Ascending aorta (tissue), 2 donors: ENCODE measurements at regions not wholly inside any gene's neighbourhood (a gene's known extent, or its start where the extent isn't known, plus 50 kb on each side); places are given as distances from the start of the nearest gene placed in this dataset.

Experiments used
- DNase-seq, 2 donors: peaks; one replicate each; pipeline ENCODE4 v3.0.0-alpha.2; 2019; ENCODE audit warnings: low spot score in 2 of 2
- H3K27ac ChIP-seq, 2 donors: fragments of 200-600 bp; sonication (generic); one replicate each; pipeline ENCODE4 v1.5.1; 2016 to 2017; ENCODE audit warnings: mild to moderate bottlenecking in 1 of 2
- H3K27me3 ChIP-seq: fragments of 200-600 bp; sonication (generic); one replicate; pipeline ENCODE4 v1.5.1; 2017
- H3K36me3 ChIP-seq, 2 donors: fragments of 200-600 bp; sonication (generic); one replicate each; pipeline ENCODE4 v1.5.1; 2016
- H3K4me1 ChIP-seq, 2 donors: fragments of 200-600 bp; sonication (generic); one replicate each; pipeline ENCODE4 v1.5.1; 2016 to 2017; ENCODE audit warnings: mild to moderate bottlenecking in 1 of 2
- H3K4me3 ChIP-seq, 2 donors: fragments of 200-600 bp; sonication (generic); one replicate each; pipeline ENCODE4 v1.5.1; 2016 to 2017; ENCODE audit warnings: mild to moderate bottlenecking in 1 of 2
- H3K9me3 ChIP-seq, 2 donors: fragments of 200-600 bp; sonication (generic); one replicate each; pipeline ENCODE4 v1.5.1; 2016
- CTCF ChIP-seq, 3 experiments: fragments of 200-600 bp in 2 of 3; fragments of 450-650 bp in 1 of 3; sonication (generic) in 2 of 3; IDR thresholded peaks; one replicate each; pipeline ENCODE4 v1.5.1; 2016 to 2019; ENCODE audit warnings: antibody characterized with exemption in 3 of 3, mild to moderate bottlenecking in 1 of 3, moderate library complexity in 1 of 3
- intact Hi-C: fragments of 100-400 bp; cut with DNase I; formaldehyde crosslinking; loops from one replicate; pipeline ENCODE4 v1.15.1; 2023

GRCh38 chr6:164427728-164428402 lies 881.5 kb downstream of the C6orf118 start:
- Histone ChIP-seq H3K9me3 (no peaks in the 10 kb centered on the region), H3K4me1 (no peaks in the 10 kb centered on the region), H3K4me3 (no peak overlapping the region), H3K27me3 (no peaks in the 10 kb centered on the region), H3K27ac (no peak overlapping the region), H3K36me3 (no peaks in the 10 kb centered on the region)
- intact Hi-C loops = no loop called here
- no peak for TF ChIP-seq CTCF (IDR thresholded peaks at IDR 0.05)
- DNase-seq = no peak

DNA sequence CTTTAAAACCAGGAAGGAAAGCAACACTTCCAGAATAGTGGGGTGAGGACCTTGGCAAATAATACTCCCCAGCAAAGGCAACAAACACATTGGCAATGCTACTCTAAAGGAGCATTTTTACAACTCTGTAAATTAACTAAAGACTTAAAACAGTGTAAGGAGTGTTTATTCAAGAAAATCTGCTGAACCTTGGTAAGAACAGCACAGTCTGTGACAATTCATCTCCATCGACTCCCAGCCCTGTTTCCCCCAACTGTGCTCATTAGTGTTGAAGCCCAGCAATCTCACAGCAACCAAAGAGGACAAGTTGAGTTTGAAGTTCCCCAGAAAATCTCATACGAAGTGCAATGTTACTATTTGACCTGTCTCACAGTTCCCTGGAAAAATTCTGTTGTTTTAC lies 884.9 kb downstream of the C6orf118 start:
- Histone ChIP-seq H3K9me3 (no peaks in the 10 kb centered on the region), H3K27me3 (no peaks in the 10 kb centered on the region), H3K27ac (no peak overlapping the region), H3K4me1 (no peaks in the 10 kb centered on the region), H3K36me3 (no peaks in the 10 kb centered on the region), H3K4me3 (no peak overlapping the region)
- intact Hi-C loops = no loop called here
- DNase-seq = no peak
- no peak for TF ChIP-seq CTCF (IDR thresholded peaks at IDR 0.05)

GRCh38 chr6:164419099-164419498 lies 890.3 kb downstream of the C6orf118 start:
- Histone ChIP-seq H3K27ac (no peak overlapping the region), H3K4me1 (no peaks in the 10 kb centered on the region), H3K4me3 (no peak overlapping the region), H3K27me3 (no peaks in the 10 kb centered on the region), H3K9me3 (no peaks in the 10 kb centered on the region), H3K36me3 (no peaks in the 10 kb centered on the region)
- no peak for TF ChIP-seq CTCF (IDR thresholded peaks at IDR 0.05)
- intact Hi-C loops = no loop called here
- DNase-seq = no peak

- DNase-seq = no peak
- Histone ChIP-seq H3K27ac (no peak overlapping the region), H3K36me3 (no peaks in the 10 kb centered on the region), H3K4me1 (no peaks in the 10 kb centered on the region), H3K27me3 (no peaks in the 10 kb centered on the region), H3K9me3 (no peaks in the 10 kb centered on the region), H3K4me3 (no peak overlapping the region)
- intact Hi-C loops = no loop called here
- TF ChIP-seq CTCF (IDR thresholded peaks at IDR 0.05) = no peak
Observed at GRCh38 chr6:164418262-164418588, 891.2 kb downstream of the C6orf118 start.

DNA sequence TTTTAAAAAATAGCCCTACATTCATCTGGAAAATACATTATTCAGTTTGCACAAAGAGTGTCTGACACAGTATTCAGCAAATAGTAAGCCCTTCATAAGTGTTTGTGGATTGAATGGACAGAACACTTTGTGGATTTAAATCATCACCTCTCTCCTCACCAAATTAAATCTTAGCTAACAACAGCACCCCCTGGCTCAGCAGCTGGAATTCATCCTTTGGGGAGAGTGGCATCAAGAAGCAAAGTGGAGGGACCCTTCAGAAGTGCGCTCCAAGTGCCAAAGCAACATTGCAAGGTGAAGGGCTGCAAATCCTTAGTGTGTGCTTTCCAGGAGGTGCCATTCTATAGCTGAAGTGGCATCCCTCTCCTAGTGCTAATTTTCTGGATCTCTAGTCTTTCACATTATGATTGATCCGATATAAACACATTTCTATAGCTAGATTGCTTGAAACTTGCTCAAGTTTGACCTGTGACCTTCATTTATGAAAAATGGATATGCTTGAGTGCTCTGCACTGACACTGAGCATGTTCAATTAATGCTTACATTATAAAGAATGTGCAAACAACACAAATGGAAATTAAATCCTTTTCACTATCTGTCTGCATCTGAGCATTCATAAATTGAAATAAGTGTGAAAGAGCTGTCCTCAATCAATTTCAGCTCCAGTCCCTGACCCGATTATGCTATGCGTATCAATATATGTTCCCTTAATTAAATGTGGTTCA lies 891.7 kb downstream of the C6orf118 start:
- Histone ChIP-seq H3K9me3 (no peaks in the 10 kb centered on the region), H3K27ac (no peak overlapping the region), H3K4me1 (no peaks in the 10 kb centered on the region), H3K4me3 (no peak overlapping the region), H3K36me3 (no peaks in the 10 kb centered on the region), H3K27me3 (no peaks in the 10 kb centered on the region)
- DNase-seq = no peak
- intact Hi-C loops = no loop called here
- no peak for TF ChIP-seq CTCF (IDR thresholded peaks at IDR 0.05)
